Hypothalamus (tissue), 51 donors: ENCODE measurements at regions not wholly inside any gene's neighbourhood (a gene's known extent, or its start where the extent isn't known, plus 50 kb on each side); places are given as distances from the start of the nearest gene placed in this dataset.
"Not testable (repeated sequence)": the region's sequence is repeated elsewhere in the genome, so short reads cannot be mapped to it uniquely, and the experiment has no call there.

Source experiments
- DNase-seq, 51 donors: peaks; one replicate each; lab custom pipeline; 2025; lab: John Stamatoyannopoulos, UW

DNA sequence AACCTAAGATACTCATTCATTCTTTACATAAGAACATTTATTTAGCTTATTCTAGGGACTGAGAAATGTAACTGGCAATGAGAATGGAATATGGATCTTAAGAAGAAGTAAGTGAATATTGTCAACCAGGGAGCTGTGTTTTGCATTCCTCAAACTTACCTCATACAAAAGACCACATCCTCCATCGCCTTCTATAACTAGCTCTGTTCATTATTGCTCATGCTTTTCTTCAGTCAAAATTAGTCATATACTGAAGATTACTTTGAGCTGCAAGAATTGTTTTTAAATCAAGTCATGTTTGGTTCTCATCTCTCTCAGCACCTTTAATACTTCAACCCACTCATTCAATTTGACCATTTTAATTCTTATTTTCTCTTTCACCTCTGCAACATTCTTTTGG, 140.3 kb upstream of the RASA1 start:
- no peak for DNase-seq

DNA sequence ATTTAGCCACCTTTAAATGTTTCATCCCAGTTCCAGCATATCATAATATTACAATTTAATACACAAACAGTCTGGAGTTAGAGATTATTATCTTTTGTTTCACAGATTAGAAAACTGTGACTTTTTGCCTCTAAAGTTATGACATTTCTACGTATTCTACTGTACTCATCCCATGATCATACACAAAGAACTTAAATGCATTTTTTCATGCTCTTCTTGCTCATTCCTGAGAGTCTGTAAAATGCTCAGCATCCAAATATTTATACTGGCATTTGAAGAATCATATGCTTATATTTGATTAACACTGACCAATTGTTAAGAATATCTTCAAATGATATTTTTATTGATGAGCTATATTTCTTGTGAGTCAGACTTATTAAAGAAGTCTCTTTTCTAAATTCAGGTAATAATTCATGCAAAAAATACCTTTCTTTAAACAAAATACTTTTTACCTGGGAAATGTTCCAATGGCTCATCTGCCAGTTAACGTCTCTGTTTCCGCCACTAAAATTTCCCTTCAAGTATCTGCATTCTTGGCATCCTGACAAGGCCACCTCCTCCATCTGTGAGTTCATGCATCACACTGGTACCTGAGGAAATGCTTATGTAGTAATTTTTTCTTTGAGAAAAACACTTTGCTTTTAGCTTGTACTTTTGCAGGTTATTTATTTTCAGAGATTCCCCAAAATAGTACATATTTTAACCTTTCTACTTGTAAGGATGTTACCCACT, 139.6 kb upstream of the RASA1 start:
- DNase-seq: no peak

DNA sequence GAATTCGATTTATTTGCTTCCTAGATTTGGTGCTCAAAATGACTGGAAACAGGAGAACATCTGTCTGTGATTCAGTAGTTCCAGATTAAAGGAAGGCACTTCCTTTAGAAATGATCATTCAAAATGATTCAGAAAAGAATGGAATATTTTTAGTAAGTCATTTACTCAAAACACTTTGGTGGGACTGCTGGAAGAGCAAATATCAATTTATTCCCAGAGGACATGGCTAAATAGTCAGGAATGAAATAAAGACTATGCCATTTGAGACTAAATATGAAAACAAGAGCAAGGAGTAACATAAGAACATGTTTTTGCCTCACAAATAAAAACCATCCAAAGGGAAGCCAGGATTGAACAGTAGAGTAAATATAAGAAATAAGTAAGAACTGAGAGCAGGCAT, 138.6 kb upstream of the RASA1 start:
- DNase-seq: no peak

DNA sequence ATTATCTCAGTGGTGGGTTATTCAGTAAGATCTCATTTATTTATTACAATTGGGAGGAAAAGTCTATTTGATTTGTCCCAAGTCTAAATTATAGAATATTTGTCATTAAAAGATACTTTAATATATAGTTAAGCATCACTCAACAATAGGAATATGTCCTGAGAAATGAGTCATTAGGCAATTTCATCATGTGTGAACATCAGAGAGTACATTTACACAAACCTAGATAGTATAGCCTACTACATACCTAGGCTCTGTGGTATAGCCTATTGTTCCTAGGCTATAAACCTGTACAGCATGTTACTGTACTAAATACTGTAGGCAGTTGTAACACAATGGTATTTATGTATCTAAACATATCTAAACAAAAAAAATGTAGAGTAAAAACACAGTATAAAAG, 135.0 kb upstream of the RASA1 start:
- no peak for DNase-seq

DNA sequence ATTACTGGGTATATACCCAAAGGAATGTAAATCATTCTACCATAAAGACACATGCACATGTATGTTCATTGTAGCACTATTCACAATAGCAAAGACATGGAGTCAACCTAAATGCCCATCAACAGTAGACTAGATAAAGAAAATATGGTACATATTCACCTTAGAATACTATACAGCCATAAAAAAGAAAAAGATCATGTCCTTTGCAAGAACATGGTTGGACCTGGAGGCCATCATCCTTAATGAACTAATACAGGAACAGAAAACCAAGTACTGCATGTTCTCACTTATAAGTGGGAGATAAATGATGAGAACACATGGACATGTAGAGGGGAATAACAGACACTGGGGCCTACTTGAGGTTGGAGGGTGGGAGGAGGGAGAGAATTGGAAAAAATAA, 133.2 kb upstream of the RASA1 start:
- DNase-seq: not testable (repeated sequence)

DNA sequence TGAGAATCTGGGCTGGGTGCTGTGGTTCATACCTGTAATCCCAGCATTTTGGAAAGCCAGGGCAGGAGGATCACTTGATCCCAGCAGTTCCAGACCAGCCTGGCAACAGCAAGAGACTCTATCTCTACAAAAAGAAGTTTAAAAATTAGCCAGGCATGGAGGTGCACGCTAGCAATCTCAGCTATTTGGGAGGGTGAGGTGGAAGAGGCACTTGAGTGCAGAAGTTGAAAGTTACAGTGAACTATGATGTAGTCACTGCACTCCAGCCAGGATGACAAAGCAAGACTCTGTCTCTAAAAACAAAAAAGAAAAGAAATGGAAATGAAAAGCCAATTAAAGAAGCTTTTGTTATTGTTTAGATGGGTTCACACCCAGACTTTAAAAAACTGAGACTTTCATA, 131.6 kb upstream of the RASA1 start:
- DNase-seq: no peak

DNA sequence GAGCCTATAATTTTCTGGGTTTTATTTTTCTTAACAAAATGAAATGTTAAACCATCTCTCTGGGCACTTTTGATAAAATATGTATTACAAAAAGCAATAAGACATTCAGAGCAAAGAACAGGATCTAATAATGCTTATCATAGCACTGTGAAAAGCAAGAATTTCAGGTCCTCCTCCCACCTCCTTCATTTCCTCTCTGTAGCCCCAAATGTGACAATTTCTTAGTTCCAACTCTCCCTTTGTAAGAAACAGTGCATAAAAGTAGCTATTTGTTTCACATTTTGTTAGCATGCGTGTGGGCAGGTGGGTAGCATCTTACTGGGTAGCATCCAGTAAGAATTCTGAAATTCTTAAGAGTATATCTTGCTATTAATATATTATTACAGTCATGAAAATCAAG, 130.9 kb upstream of the RASA1 start:
- DNase-seq: no peak

DNA sequence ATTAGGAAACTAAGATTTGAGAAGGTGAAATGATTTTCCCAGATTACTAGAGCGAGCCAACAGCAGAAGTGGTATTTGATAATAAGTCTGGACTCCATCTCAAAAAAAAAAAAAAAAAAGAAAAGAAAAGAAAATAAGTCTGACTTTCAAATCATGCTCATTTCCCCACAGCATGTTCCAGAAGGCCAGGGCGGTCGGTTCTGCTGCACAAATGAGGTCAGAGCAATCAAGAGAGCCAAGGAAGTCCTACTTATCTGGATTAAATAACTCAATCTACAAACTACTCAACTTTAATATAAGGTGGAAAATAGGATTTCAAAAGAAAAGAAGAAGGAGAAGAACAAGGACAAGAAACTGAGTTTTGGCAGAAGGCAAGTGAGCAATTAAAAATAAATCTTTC, 130.4 kb upstream of the RASA1 start:
- DNase-seq: peak in 4 of 51 donors; percentile 1 to 7 (median 5)

DNA sequence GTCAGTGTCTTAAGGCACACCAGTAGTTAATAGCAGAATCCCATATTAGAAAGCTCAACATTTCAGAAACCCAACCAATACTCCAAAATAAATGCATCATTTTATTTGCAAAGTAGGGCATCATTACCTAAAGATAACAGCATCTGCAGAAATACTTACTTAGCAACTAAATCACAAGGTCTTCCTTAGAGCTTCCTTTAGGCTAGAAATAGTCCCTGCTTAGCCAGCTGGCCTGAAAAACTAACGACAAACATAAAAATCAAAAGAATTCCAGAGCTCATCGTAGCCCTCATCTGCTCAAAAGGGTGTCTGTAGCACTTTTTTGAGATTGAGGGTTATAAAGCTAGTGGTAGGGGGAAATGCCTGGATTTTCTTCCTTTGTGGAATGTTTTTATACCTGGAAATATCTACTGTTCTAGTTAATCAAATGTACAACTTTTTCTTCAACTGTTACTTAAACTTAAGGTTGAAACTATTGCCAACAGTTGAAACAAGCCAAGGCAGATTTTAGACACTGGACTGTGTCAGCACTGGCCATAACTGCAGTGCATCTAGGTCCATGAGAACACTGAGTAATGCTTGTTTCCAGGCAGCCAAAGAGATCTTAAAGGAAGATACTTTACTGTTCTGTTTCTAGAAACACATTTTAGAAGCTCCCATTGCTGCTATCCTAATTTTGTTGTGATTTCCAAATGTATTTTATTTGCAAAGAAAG, 129.4 kb upstream of the RASA1 start:
- no peak for DNase-seq

DNA sequence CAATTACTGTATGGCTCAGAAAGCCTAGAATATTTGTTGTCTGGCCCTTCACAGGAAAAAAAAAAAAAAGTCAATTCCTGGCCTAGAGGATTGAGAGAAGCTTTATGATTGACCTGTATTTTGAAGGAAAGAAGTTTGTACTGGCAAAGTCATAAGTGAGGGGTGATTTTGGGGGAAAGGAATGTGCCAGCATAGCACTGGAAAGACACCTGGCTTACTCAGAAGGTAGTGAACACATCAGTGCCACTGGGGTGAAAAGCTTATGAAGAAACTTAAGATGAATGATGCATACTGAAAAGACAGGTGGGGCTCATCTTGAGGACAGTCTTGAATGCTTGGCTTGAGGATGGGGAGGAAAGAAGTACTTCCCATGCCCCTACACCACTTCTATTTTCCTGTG, 127.9 kb upstream of the RASA1 start:
- DNase-seq: no peak

DNA sequence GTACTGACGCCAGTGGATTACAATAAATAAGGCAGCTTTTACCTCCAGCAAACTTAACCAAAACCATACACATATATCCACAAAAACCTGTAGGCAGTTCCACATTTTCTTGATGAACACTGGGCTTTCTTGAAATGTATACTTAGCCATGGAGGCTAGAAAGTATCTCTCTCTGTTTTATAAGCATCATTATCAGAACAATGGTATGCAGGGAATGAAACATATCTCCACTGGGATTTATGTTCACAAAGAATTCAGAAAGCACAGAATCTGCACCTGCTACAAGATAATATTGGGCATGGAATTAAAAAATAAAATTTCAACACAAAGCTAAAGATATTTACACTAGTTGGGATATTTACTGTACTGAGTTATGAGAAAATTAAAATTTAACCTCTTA, 126.1 kb upstream of the RASA1 start:
- DNase-seq: no peak

DNA sequence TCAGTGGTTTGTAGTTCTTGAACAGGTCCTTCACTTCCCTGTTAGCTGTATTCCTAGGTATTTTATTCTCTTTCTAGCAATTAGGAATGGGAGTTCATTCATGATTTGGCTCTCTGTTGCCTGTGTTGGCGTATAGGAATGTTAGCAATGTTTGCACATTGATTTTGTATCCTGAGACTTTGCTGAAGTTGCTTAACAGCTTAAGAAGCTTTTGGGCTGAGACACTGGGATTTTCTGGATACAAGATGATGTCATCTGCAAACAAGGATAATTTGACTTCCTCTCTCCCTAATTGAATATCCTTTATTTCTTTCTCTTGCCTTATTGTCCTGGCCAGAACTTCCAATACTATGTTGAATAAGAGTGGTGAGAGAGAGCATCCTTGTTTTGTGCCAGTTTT, 121.8 kb upstream of the RASA1 start:
- DNase-seq: not testable (repeated sequence)

DNA sequence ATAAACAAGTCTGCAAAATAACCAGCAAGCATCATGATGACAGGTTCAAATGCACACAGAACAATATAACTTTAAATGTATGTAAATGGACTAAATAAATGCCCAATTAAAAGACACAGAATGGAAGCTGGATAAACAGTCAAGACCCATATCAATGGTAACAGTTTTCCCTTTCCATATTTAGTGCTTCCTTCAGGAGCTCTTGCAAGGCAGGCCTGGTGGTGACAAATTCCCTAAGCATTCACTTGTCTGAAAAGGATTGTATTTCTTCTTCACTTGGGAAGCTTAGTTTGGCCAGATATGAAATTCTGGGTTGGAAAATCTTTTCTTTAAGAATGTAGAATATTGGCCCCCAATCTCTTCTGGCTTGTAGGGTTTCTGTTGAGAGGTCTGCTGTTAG, 120.2 kb upstream of the RASA1 start:
- DNase-seq: no peak

DNA sequence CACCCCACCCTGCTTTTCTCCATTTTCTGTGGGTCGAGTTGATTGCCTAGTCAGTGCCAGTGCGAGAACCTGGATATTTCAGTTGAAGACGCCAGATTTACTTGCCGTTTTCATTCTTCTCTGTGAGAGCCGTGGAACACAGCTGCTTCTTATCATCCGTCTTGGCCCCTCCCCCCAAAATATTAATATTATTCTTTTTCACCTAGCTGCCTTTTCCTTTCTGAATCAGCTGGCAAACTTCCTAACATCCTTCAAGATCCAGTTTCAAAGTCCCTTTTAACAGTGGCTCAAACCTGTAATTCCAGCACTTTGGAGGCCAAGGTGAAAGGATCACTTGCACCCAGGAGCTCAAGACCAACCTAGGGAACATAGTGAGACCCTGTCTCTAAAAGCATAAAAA, 117.1 kb upstream of the RASA1 start:
- no peak for DNase-seq

DNA sequence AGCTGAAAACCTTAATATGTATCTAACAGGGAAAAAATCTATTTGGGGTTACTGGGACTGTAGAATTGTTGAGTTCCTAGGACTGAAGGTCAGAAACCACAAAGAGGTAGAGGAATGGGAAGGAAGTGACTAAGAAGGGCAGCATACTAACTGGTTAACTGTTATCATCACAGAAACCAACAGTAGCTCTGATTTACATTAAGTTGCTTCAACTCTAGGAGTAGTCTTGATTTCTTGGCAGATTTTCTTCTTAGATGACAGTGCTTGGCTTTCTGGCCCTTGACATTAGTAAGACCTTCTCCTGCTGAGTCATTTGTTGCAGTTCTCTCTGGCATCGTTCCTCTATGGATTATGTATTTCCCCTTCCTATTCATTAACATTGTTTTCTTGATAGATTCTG, 116.1 kb upstream of the RASA1 start:
- no peak for DNase-seq

DNA sequence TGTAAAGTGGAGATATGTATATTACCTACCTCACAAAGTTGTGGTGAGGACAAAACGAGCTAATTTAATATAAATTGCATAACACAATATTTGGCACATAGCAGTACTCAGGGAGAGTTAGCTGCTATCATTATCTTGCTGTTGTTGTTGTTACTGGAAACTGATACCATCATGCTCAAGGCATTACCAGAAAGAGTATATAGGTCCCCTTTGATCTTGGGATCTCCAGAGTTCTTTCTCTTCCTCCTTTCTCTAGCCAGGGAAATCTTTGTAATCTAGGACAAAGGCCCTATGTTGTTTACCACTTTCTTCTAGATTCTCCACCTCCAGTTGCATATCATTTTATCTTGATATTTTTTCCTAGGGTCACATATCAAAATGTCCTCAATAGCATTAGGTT, 114.8 kb upstream of the RASA1 start:
- DNase-seq: no peak

DNA sequence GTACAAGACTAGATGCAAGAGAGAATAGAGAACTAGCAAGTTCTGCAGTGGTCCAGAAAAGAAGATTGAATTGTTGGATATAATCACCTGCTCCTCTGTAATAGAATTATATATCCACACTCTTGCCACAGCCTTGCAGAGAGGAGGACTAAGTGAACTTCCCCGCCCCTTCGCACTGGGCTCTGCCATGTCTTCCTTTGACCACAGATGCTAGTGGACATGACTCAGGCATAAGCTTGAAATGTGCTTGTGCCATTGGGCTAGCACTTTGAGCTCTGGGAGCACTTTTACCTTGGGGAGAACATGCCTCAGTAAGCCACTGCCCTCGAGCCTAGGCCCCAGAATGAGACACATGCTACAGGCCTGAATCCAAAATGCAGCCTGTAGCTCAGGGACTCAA, 113.5 kb upstream of the RASA1 start:
- no peak for DNase-seq

DNA sequence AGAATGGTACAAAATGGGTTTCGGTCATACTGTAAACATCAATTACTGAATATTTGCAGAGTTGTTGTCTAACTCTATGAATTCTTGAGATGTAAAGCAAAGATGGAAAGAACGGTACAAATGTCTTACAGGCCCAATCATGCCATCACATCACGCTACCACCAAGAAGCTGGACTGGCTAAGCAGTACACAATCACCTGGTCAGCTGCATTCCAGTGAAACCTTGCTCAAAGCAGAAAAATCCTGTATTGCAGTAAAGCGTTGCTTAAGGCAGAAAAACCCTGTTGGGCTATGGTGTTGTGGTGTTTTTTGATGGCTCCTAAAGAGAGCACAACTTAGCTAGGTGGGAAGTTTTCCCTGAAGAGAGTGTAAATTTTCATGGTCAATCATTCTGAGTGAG, 112.6 kb upstream of the RASA1 start:
- no peak for DNase-seq

DNA sequence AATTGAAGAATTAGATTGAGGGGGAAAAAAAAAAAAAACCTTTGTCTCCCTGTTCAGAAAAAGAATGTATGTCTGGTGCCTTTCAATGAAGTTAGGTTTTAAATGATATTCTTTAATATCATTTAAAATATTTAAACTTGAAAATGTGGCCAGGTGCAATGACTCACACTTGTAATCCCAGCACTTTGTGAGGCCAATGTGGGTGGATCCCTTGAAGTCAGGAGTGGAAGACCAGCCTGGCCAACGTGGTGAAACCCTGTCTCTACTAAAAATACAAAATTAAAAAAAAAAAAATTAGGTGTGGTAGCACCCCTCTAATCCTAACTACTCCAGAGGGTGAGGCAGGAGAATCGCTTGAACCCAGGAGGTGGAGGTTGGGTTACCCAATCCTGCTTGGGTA, 111.1 kb upstream of the RASA1 start:
- no peak for DNase-seq

DNA sequence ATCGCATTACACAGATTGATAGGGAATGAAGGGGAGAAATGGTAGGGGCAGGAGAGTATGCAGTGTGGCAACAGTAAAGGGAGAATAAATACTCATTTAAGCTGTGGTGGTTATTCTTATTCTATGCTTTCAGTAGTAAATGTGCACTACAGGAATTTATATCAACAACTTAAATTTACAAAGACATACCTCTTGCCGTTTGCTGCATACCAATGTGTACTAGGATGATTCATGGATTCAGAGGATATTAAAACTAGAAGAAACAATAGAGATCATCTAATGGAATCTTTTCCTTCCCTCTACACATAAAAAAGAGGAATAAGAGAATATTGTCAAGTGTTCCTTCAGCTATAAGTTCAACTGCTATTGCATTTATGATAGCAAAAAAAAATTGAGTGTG, 103.3 kb upstream of the RASA1 start:
- no peak for DNase-seq

DNA sequence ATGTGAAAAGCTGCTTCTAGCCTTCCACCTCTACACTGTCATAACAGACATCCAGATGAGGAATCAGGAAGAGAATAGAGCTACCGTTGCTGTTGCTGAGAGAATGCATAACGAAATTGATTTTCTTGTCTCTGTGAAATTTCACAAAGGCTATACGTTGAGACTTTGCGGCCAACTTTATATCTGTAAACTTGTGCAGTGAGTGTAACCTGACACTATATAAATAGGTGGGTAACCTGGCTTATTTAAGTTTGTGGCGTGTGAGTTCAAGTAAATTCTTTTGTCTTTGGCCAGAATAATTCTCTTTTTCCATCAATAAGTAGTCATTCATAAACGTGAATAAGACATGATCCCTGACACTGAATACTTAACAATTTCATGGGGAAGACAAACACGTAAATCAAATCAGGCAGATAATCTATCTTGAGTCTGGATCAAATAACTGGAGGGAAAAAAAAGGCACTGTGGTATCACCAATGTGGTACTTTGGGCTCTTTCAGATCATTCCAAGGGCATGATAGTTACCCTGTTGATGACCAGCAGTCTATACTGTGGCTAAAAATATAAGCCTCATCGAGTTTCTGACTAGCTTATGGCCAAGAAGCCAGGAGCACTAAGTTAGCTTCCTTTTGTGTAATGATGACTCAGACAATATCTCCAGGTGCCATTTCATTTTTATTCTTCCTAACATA, 98.2 kb upstream of the RASA1 start:
- no peak for DNase-seq

DNA sequence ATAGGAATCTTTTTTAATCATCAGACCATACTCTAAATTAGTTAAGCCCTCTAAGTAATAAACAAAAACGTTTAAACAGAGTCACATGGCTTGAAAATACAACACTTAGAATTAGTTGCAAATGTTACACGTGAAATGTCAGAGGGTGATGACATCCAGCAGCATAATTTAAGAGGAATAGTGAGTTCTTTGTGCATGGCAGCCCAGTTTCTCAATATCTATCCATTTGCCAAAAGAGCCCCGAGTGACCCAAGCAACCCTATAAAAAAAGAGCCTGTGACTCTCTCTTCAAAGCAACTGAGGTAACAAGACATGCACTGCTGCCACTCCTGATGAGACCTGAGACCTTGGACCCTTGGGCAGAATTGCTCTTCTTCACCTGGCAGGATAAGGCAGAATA, 96.9 kb upstream of the RASA1 start:
- DNase-seq: no peak
